ENCODE measurements at regions not wholly inside any gene's neighbourhood (a gene's known extent, or its start where the extent isn't known, plus 50 kb on each side); places are given as distances from the start of the nearest gene placed in this dataset.

DNA sequence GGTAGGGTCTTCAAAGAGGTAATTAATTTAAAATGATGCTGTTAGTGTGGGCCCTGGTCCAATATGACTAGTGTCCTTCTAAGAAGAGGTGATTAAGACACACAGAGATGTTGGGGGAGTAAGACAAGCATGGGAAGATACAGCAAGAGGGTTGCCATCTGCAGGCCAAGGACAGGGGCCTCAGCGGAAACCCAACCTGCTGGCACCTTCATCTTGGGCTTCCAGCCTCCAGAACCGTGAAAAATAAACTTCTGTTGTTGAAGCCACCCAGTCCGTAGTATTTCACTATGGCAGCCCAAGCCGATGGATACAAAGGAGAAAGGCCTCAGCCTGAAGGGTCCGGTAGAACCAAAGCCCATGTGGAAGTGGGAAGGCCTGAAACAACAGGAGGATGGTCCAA lies 161.7 kb upstream of the UBE2E1 start:
- FAIRE-seq (no peak), DNase-seq (ENCODE audit: extremely low spot score, insufficient read length, low read depth) (no peak)

DNA sequence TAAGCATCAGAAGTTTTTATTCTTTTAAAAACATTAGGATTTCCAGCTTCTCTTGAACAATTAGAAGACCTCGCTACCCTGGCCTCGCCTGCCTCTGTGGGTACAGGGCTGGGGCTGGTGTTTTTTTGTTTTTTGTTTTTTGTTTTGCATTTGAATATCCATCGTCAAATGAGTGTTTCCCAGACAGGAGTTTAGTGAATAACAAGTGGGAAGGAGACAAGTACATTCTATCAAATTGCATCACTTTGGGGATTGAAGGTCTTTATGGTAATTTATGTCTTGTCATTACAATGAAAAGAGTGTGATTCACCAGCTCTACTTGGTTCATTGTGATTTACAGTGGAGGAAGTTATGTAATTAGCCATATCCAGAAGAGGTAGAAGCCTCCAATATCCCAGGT lies 161.1 kb upstream of the UBE2E1 start:
- no peak for DNase-seq (ENCODE audit: extremely low spot score, insufficient read length, low read depth)
- no peak for FAIRE-seq

DNA sequence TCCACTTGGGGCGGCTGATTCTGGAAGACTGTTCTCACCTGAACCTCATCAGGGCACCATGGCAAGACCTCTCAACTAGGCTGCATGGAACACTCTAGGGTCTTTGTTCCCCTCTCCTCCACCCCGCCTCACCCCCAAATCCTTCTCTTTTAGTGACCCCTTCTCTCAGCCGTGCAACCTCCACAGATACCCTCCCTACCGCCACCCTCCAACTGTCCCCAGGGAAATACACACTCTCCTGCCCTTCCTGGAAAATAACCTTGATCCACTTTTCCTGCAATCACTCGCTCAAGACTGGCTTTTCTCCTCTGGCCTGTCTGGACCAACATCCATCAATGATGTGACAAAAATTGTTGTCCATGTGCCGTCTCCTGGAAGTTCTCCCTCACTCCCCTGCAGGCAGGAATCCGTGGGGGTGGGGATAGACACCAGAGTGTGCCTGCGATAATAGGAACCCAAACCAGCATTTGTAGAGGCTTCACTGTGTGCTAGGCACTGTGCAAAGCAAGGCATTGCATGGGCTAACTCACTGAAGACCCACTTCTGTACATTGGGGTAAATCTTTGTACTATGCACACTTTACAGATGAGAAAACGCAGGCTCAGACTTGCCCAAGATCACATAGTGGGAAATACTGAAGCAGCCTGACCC lies 160.1 kb upstream of the UBE2E1 start:
- no peak for FAIRE-seq
- no peak for DNase-seq (ENCODE audit: extremely low spot score, insufficient read length, low read depth)

DNA sequence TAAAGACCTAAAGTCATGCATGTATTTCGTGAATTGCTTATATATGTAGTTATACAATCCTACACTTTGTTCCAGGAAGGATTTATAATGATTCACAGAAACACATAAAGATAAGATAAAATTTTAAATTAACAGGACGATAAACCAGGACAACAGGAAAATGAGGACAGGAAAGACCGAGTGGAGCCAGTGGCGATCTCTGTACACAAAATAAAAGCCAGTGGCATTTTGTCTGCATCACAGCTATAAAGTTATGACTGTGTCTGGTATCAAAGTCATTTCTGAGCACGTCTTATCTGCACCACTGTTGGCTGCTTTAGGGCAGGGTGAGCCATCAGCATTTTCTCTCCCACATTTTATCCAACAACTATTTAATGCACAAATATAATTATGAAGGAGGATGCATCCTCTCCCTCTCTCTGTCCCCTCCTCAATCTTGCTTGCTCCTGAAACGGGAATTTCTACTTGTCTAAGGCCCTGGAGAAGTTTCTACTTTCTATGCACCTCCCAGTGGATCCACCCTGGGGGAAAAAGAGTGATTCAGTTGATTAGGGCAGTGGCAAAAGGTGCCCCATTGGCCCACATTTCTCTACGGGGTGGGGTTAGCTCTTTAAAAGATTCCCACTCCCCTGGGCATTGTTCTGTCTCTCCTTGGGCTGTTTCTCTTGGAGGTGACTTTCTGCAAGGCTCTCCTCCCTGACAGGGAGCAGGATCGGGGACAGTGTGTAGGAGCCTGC lies 159.4 kb upstream of the UBE2E1 start:
- FAIRE-seq: no peak
- no peak for DNase-seq (ENCODE audit: extremely low spot score, insufficient read length, low read depth)

DNA sequence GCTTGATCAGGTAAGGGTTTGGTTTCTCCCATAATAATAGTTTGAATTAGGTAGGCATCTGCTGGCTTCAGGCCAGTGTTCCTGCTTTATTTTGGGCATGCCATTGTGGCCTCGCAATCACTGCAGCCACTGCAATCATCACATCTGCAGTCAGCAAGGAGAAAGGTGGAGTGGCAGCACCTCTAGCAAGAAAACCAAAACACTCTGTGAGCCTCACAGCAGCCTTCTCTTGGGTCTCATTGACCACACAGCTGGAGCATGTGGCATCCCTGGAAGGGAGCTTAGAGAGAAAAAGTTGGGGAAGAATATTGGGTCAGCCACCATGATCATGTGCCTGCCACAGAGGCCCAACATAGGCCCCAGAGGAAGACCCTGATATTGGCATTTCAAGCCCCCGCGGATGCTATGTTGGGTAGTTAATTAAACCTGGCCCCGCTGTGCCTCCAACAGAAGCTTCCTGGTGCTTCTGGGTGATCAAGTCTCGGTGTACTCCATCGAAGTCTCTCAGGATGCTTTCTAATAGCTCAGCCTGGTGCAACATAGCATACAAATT lies 158.0 kb upstream of the UBE2E1 start:
- FAIRE-seq: no peak
- no peak for DNase-seq (ENCODE audit: extremely low spot score, insufficient read length, low read depth)

DNA sequence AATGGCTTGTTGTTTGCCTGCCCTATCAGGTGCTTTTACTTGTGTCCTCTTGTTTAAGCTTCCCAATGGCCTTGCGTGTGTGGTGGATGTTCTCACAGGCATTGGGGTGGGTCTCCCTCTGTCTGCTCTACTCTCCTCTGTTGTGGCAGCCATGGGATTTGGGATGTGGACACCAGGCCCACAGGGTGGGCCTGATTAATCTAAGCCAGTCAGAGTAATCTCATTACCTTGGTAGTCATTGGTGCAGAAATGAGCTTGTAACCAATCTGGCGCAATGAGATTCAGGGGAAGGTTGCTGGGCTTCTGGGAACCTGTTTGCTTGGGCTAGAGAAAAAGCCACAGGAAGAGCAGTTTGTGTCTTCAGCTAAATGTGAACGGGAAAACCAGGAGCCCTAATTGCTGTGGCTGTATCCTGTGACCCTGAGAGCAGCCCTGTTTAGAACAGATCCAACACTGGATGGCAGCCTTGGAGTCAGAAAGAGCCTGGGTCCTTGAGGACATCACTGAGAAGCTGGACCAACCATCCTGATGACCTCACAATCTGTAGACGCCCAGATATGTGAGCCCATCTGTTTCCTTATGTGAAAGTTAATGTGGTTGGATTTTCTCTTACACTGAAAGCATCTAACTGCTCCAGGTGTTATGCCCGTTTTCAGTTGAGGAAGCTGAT lies 157.3 kb upstream of the UBE2E1 start:
- no peak for FAIRE-seq
- DNase-seq (ENCODE audit: extremely low spot score, insufficient read length, low read depth): no peak

DNA sequence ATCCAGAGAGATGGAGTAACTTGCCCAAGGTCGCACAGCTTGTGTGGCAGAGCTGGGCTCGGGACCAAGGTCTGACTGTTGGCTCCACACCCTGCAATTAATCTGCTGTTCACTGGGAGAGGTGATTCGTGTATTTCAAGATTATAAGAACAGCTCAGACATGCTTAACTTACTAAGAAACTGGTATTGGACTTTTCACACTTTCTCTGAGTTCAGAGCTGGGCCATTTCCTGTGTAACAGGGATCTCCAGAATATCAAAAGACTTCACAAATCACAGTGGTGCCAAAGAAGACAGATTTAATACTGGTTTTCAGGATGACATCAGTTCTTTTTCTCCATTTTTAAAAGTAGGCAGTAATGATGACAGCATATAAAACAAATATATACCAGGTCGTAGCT lies 156.8 kb upstream of the UBE2E1 start:
- FAIRE-seq (peak; percentile 31), DNase-seq (ENCODE audit: extremely low spot score, insufficient read length, low read depth) (no peak)

DNA sequence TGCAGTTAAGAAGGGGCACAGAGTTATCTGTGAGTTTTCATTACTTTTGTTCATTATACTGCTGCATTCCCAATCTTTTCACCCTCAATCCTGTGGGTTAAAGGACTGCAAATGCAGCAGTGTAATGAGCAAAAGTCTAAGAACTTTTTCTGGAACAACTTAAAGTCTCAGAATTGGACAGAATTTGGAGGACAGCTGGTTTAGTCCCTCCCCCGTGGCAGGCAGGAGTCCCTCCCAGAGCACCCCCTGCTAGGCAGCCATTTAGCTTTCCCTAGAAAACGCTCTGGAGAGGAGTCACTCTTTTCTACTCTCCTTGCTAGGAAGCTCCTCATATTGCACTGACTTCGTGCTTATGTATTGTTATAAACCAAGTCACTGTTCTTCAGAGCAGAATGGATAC lies 156.3 kb upstream of the UBE2E1 start:
- no peak for FAIRE-seq
- no peak for DNase-seq (ENCODE audit: extremely low spot score, insufficient read length, low read depth)

DNA sequence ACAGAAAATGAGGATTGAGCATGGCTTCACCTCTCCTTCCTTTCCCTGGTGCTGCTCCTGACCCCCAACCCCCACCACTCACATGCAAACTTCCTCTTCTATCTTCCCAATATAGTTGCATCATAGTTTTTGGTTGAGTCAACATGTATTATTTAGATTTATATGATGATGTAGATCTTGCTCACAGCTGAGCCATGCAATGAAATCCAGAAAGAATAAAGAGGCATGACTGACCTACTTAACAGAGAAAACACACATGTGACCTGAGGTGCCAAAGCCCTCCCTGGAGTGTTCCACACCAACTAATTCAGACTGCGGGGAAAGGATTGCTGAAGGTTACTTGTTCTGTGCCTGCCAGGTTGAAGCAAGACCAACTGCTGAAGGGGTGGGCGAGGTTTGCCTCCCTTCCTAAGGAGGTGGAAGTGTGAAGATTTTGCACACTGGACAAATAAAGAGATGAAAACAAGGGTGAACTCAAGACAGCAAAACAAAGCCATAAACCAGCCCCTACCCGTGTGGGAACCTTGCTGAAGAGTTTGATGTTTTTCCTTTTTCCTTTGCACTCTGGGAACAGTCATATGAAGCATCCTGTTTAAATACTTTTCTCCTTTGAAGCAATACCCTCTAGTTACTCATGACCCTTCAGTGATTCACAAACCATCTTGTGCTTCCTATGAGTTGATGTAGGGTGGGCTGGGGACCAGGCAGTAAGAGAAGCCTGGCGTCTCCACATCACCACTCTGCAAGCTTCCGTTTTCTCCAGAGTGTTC lies 155.2 kb upstream of the UBE2E1 start:
- DNase-seq (ENCODE audit: extremely low spot score, insufficient read length, low read depth) (no peak), FAIRE-seq (no peak)

DNA sequence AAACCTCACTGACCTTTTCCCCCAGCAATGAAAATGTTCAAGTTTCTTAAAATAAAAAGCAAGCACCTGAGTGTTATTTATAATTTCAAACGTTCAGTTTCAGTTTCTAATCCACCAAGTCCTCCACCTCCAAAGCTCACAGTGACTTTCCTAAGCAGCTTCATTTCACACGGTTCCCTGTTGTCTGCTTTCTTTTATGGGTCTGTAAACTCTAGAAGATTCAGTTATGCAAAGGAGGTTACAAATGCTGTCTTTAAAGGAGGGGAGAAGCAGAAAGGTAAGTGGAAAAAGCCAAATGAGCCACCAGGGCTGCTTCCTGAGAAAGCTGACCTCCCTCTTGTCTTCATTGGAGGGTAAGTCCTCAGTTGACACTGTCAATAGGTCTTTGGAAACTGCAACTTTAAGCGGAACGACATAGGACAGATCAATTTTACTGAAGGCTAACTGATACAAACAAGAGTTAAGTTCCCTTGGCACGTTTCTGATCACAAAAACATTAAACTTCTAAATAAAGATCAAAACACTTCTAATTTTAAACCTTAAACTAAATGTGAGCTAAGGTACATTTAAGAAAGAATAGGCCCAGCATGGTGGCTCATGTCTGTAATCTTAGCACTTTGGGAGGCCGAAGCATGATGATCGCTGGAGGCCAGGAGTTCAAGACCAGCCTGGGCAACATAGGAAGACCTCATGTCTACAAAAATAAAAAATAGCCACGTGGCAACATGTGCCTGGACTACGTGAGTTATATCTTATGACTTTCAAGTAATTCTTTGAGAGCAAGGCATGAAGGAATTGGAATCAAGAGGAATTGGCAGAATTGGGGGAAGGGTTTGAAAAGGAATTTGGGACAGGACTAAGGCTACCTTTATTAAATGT lies 151.9 kb upstream of the UBE2E1 start:
- FAIRE-seq (peak; percentile 93), DNase-seq (ENCODE audit: extremely low spot score, insufficient read length, low read depth) (peak; percentile 32)

DNA sequence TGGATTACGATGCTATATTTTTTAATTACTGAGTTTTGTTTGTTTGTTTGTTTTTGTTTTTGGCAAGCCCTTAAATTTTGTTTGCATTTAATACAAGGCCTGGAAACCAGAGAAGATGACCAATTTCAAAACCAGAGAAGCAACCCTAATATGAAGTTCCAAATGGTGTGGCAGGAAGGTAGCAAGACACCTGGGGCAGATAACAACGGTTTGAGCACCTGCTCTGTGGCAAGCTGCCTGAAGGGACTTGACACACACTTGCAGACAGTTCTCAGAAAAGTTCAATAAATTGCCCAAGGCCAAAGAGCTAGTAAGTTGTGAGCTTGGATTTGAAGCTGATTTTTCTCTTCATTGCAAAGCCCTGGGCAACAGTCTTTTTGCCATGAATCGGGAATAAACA lies 151.2 kb upstream of the UBE2E1 start:
- FAIRE-seq (peak; percentile 84), DNase-seq (ENCODE audit: extremely low spot score, insufficient read length, low read depth) (no peak)

DNA sequence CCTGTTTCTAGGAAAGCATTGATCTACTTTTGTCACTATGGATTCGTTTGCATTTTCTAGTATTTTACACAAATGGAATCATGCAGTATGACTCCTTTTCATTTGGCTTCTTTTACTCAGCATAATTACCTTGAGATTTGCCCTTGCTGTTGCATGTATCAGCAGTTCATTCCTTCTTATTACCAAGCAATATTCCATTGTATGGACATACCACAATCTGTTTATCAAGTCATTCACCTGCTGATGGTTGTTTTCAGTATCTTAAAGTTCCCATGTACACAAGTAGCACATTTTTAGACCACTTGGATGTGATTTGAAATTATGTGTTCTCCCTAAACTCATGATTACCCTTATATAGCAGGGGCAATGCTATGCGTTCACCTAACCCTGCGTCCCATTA lies 150.0 kb upstream of the UBE2E1 start:
- FAIRE-seq: no peak
- DNase-seq (ENCODE audit: extremely low spot score, insufficient read length, low read depth): no peak

DNA sequence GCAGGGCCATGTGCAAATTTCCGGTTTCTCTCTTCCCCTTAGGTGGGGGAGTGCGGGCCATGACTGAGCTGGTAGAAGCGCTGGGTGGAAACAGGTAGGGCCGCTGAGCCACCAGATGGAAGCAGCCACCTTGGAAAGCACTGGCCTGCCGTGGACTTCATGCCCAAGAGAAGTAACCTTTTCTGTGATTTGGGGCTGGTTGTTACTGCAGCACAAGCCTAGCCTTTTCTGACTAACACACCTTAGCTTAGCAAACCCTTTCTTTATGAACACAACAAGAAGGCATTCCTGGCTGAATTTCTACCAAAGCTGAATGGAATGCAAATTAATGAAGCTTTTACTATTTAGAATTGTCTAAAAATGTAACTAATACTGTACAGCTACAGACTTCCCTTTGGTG lies 149.6 kb upstream of the UBE2E1 start:
- FAIRE-seq (no peak), DNase-seq (ENCODE audit: extremely low spot score, insufficient read length, low read depth) (no peak)

DNA sequence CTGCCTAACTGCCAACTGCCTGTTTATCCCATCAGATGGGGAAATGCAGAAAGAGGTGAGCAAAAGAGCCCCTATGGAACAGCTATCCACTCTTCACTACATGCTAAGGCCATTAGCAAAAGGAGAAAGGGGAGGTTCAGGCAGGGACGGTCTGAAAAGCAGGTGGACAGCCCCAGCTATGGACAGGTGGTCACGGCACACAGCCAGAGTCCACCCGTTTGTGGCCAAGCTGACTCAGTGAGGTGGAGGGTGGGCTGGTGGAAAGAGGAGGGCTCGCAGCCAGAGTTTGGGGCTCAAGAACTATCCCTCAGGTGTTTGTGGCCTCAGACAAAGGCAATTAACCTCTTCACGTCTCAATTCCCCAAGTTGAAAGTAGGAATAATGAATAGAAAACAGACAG lies 148.9 kb upstream of the UBE2E1 start:
- FAIRE-seq: no peak

DNA sequence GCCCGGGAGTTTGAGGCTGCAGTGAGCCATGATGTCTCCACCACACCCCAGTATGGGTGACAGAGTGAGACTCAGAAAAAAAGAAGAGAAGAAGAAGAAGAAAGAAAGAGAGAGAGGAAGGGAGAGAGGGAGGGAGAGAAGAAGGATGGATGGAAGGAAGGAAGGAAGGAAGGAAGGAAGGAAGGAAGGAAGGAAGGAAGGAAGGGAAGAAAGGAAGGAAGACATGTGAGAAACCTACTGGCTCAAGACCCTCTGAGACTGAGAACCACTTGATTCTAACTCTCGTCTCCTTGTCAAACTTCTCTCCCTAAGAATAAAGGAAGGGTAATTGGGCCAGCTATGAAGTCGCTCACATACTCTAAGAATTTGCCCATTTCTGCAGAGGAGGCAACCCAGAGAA lies 148.1 kb upstream of the UBE2E1 start:
- no peak for FAIRE-seq
- no peak for DNase-seq (ENCODE audit: extremely low spot score, insufficient read length, low read depth)

More for the DNA sequence above, 148.9 kb upstream of the UBE2E1 start:
- DNase-seq (ENCODE audit: extremely low spot score, insufficient read length, low read depth): no peak

DNA sequence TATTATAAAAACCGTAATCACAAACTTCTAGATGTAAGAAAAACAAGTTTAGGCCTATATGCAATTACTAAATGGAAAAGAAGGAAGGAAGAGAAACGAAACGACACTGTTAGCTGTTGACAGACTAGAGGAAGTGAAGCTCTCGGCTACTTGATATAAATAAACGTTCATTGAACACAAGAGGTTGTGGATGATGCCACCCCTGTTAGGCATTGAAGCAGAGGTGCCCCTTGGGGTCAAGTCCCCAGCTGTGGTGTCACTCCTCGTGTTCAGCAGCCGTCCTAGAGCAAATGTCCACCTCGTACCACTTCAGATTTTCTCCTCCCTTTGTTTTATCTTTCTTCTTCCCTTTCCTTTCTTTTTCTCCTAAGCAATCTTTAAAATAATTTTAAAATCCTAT lies 146.5 kb upstream of the UBE2E1 start:
- FAIRE-seq (peak; percentile 83), DNase-seq (ENCODE audit: extremely low spot score, insufficient read length, low read depth) (no peak)

DNA sequence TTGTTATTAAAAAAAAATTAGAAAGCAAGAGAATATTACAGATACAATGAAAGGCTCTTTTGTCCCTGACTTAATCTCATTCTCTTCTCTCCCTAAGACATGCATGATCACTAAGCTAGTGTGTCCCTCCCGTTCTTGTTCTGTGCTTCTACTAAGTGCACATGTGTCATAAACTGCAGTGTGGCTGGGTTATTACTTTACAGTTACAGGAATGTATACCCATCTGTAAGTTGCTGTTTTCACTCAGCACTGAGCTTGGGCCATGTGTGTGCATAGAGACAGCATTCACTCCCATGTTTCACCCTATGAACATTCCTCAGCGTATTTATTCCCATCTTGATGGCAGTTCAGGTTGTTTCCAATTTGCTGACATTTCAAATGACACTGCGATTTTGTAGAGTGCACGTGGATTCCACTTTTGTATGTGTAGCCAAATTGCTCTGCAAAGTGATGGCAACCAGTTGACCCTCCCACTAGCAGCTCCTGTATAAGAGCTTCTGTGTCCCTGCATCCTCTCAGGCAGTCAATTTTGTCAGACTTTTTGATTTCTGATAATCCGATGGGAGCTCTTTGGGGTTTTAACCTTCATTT lies 145.8 kb upstream of the UBE2E1 start:
- no peak for FAIRE-seq
- DNase-seq (ENCODE audit: extremely low spot score, insufficient read length, low read depth): no peak

DNA sequence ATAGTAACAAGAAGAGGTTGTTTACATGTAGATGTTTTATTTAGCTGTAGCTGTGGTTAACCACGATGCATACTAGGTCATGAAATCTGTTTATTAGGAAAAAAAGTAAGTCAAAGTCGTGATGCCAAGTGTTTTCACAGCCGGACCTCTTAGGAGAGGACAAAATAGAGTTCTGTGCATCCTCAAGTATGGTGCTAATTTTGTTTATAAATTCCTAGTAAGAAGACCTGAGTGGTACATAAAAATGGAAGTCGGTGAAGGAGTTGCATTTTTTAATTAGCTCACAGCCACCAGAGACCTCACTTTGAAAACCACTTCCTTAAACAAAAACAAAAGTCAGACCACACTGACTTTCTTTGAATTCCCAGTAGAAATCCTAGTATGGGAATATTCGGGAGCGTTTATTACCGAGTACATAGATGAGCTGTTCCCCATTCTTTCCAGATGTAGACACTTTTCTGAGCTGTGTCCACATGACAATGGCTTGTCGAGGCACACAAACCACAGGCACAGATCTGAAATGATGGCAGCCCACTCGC lies 143.6 kb upstream of the UBE2E1 start:
- DNase-seq (ENCODE audit: extremely low spot score, insufficient read length, low read depth) (no peak), FAIRE-seq (peak; percentile 45)

DNA sequence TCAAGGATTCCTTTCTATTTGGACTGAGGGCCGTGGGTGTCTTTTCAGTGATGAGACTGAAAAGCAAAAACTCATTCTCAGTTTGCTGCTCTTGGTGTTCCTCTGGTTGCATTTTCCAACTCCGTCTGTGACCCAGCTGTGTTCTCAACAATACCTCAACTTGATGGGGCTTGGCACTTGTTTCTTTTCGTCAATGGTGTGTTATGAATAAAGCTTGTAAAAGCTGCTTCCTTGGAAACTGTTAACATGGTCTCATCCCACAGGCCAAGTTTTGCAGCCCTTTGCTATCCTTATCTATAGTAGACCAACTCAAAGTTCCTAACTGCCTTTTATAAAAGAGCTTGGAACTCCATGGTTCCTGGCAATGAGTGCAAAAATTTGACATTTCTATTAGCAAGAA lies 142.5 kb upstream of the UBE2E1 start:
- no peak for DNase-seq (ENCODE audit: extremely low spot score, insufficient read length, low read depth)
- FAIRE-seq: no peak

Measured in GM18507 (cell line).